Esophagus mucosa (tissue), 1 donor: ENCODE measurements at regions not wholly inside any gene's neighbourhood (a gene's known extent, or its start where the extent isn't known, plus 50 kb on each side); places are given as distances from the start of the nearest gene placed in this dataset.

ENCODE experiments used
- ATAC-seq: fragments of 200-7000 bp; cut with Tn5 transposase; one replicate; pipeline ENCODE4 v1.9.1; 2020
- donor health status: DM: yes; HTN: yes; CAD: no.

DNA sequence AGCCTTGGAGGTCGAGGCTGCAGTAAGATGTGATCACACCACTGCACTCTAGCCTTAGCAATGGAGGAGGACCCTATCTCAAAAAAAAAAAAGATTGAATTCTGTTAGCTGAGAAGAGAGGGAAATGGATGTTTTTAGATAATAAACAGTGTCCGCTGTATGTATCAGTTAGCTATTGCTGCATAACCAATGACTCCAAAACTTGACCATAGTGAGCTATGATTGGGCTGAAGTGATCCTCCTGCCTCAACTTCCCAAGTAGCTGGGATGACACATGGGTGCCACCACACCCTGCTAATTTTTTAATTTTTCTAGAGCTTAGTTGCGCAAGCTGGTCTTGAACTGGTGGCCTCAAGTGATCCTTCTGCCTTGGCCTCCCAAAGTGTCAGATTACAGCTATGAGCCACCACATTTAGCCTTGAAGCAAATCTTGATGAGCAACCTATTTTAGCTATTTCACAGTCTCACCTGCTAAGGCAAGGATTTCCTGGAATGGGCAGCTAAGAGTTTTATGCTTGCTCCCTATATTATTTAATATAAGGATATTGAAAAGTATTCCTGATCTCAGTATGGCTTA, 68.3 kb upstream of the ATF7IP2 start:
- no peak for ATAC-seq

DNA sequence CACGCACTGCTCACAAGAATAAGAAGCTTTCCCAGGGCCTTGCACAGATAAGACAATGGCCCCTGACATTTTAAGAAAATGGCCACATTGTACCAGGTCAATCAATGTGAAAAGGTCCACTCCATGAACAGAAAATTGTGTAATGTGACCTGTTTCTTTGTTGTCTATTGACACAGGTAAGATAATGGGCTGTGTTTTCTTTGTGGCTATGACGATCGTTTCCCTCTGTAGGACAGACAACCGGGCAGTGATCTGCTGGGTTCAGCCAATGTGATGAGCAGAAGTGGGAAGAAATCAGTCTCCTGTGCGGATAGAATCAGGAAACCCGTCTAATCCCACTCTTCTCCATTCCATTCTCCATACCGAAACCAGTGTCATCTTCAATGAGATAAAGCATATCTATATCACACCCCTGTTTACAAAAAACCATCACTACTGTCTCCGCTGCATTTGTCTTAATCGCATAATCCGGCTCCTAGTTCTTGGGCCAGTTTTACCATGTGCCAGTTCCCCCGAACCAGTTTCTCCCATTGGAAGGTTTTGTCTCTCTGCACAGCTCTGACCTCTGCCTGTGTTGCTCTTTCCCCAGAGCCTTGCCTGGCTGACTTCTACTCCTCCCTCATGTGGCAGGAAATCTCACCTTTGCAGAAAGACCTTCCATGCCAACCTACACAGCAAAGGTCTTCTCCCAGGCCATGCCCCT, 66.9 kb upstream of the ATF7IP2 start:
- ATAC-seq, result no peak

DNA sequence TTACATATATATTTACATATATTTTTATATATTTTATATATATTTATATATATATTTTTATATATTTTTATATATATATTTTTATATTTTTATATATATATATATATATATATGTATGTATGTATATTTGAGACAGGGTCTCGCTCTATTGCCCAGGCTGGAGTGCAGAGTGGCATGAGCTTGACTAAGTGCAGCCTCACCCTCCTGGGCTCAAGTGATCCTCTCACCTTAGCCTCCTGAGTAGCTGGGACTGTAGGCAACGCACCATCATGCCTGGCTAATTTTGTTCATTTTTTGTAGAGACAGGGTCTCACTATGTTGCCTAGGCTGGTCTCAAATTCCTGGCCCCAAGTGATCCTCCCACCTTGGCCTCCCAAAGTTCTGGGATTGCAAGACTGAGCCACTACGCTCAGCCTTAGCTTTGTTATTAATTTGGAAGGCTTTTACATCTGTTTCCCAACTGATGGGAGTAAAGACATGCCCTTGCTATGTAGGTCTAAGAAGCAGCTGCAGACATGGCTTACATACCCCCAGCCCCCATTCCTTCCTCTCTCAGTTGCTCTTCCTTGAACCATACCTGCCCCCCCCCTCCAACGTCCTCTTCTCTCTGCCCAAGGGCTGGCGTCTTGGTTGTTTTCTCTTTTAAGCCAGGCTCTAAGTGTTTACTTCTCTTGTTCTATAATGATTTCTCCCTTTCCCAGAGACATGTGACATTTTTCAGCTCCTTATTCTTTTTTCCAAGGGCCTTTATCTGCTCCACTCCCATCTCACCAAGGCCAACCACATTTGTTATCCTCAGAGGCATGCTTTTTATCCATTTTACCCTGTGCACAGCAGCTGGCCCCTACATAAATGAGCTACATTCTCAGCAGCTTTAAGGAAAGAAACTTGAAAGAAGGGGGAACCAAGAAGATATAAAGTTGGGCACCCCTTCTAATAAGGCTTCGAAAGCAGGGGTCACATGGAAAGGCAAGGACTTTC, 64.2 kb upstream of the ATF7IP2 start:
- ATAC-seq, result no peak

DNA sequence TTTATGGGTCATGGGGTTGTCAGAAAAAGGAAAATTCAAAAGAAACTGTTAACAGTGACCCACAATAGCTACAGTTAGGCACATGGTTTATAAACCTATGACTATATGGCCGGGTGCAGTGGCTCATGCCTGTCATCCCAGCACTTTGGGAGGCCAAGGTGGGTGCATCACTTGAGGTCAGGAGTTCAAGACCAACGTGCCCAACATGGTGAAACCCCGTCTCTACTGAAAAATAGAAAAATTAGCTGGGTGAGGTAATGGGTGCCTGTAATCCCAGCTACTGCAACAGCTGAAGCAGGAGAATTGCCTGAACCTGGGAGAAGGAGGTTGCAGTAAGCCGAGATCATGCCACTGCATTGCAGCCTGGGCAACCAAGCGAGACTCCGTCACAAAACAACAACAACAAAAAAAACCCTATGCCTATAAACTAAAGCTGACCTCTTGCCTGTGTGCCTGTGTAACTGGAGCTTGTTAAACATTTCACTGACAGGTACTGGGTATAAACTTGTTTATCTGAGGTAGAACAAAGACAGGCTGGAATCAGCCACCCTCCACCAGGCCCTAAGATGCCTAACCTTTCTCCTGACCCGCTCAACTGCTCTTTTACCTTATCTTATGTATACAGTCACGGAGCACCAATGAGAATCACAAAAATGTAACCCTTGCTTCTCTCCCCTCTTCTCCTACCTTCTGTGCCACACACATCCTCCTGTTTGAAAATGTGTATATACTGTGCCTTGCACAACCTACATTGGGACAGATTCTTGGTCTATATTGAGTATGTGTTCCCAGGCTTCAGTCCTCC, 62.9 kb upstream of the ATF7IP2 start:
- no peak for ATAC-seq

DNA sequence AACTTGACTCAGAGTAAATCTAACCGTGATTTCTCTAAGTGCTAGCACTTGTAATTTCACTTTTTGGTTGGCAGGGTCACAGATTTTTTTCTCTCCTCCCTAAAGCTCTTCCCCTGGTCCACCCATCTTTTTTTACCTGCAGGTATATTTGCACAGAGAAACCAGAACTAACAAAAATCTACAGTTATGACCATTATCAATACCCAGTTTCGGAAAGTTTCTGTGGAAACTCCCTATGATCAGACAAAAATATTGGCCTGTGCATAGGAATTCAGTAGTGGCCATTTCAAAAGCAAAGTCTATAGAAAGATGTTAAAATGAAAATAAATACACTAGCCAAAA, 62.4 kb upstream of the ATF7IP2 start:
- no peak for ATAC-seq

DNA sequence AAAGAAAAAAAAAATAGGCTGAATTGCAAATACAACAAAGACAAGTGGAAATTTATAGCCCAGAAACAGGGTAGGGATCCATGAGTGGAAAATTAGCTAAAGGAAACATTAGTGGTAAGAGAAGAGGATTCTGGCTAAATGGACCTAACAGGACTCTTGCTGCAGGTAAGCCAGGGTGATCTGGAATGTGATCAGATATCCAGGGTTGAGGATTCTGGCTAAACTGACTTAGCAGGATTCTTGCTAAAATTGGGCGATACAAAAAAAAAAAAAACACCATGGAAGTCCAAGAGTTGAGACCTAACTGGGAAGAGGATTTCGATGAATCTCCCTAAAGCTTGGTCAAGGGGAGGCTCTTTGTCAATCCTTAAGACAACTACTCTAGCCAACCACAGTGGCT, 61.7 kb upstream of the ATF7IP2 start:
- ATAC-seq, result no peak

DNA sequence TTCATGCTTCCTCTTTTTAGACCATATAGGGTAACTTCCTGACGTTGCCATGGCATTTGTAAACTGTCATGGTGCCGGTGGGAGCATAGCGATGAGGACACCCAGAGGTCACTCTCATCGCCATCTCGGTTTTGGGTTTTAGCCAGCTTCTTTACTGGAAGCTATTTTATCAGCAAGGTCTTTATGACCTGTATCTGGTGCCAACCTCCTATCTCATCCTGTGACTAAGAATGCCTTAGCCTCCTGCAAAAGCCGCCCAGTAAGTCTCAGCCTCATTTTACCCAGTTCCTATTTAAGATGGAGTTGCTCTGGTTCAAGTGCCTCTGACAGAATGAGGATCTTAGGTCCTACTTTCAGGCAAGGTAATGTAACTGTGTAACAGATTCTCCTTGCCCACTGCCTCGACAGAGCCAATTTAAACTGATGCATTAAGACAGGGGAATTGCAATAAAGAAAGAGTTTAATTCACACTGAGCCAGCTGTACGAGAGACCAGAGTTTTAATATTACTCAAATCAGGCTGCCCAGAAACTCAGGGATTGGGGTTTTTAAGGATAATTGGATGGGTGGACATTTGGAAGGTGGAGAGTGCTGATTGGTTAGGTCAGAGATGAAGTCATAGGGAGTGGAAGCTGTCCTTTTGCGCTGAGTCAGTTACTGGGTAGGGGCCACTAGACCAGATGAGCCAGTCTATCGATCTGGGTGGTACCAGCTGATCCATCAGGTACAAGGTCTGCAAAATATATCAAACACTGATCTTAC, 59.9 kb upstream of the ATF7IP2 start:
- ATAC-seq, result no peak

DNA sequence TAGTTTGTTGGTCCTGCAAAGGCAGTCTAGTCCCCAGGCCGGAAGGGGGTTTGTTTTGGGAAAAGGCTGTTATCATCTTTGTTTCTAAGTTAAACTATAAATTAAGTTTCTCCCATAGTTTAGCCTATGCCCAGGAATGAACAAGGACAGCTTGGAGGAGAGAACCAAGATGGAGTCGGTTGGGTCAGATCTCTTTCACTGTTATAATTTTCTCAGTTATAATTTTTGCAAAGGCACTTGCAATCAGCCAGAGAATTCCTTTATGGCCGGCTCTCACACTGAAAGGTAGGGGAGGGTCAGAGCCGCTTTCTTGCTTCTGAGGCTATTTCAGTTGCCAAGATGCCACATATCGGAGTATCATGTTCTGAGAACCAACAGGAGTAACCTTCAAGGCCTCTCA, 59.2 kb upstream of the ATF7IP2 start:
- ATAC-seq, result no peak

DNA sequence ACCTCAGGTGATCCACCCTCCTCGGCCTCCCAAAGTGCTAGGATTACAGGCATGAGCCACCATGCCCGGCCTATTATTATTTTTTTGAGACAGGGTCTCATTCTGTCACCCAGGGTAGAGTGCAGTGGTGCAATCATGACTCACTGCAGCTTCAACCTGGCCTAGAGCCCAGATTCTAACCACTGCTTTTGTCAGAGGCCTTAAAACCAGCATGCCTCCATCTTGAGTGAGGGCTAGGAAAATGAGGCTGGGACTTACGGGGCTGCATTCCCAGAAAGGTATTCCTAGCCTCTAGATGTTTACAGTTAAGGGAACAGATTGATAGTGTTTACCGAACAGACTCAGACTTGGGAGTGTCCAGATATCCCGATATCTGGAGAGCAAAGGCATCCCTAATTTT, 57.6 kb upstream of the ATF7IP2 start:
- ATAC-seq, result peak; percentile 79

DNA sequence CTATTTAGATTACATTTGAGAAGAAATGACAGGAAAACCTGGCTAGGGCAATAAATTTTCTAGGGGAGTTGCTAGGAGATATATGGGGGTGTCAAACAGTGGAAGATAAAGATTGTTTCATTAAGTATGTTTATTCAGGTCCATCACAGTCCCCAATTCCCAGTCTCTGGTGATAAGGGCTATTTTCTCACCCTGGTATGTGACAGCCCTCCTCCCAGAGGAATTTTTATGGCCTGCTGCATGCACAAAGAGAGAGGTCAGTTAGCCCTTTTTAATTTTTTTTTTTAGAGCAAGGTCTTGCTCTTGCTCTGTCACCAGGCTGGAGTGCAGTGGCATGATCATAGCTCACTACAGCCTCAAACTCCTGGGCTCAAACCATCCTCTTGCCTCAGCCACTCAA, 53.6 kb upstream of the ATF7IP2 start:
- ATAC-seq, result no peak

DNA sequence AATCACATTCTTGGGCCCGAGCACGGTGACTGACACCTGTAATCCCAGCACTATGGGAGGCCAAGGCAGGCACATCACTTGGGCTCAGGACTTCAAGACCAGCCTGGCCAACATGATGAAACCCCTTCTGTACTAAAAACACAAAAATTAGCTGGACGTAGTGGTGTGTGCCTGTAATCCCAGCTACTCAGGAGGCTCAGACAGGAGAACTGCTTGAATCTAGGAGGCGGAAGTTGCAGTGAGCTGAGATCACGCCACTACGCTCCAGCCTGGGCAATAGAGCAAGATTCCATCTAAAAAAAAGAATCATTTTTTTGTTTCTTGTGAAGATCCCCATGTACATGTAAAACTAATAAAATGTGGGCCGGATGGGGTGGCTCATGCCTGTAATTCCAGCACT, 53.1 kb upstream of the ATF7IP2 start:
- ATAC-seq, result no peak

DNA sequence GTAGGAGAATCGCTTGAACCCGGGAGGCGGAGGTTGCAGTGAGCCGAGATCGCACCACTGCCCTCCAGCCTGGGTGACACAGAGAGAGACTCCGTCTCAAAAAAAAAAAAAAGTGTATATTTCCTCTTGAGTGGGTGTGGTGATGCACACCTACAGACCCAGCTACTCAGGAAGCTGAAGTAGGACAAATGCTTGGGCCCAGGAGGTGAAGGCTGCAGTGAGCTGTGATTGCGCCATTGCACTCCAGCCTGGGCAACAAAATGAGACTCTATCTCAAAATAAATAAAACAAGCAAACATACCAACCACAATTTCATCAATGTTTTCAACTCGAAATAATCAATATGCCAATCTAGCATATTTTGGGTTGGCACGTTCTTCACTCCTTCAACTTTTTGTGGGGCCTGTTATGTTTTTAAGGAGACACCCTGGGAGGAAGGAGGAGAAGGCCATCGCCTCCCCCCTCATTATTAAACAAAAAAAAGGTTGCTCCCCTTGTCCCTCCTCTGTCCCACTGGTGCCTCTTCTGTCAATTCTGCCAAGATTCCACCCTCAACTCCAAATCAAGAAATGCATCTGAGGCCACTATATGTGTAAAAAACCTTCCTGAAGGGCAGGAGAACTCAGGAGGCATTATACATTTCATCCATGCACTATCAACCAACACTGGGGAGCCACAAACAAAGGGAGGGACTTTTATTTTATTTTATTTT, 52.4 kb upstream of the ATF7IP2 start:
- ATAC-seq, result no peak

DNA sequence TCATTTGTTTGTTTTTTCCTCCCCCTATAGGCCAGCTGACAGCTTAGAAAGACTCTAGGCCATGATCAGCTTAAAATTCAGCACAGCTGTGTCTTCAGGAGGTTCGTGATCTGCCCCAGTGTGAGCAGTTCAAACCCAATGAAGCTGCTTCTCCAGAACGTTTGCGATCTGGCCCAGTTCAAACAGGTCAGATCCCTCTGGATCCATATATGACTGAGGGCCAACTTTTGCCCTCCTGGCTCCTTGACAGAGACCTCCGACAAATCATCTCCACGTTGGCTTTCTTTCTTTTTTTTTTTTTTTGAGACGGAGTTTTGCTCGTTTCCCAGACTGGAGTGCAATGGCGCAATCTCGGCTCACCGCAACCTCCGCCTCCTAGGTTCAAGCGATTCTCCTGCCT, 50.2 kb upstream of the ATF7IP2 start:
- ATAC-seq, result no peak
